ENCODE measurements at regions not wholly inside any gene's neighbourhood (a gene's known extent, or its start where the extent isn't known, plus 50 kb on each side); places are given as distances from the start of the nearest gene placed in this dataset.

GRCh38 chr18:25010623-25011374 is 341.2 kb downstream of the ZNF521 start:
- TF ChIP-seq FOXP2 (optimal IDR thresholded peaks at IDR 0.05; ENCODE audit: control extremely low read depth, extremely low read length, insufficient read depth) = no peak
- no peak for TF ChIP-seq POLR2AphosphoS5 (IDR thresholded peaks at IDR 0.05; ENCODE audit: borderline replicate concordance, low read depth, low read length)
- no peak for TF ChIP-seq EZH2 (IDR thresholded peaks at IDR 0.05)
- Histone ChIP-seq H3K4me3 (no peak overlapping the region), H3K9ac (ENCODE audit: insufficient read length) (no peak overlapping the region), H3K36me3 (ENCODE audit: insufficient read depth, low read length) (no peaks in the 10 kb centered on the region), H3K9me3 (ENCODE audit: low read depth, low read length) (no peaks in the 10 kb centered on the region), H3K27ac (no peak overlapping the region)
- DNase-seq (ENCODE audit: low read depth, low spot score) = no peak
